ENCODE measurements at regions not wholly inside any gene's neighbourhood (a gene's known extent, or its start where the extent isn't known, plus 50 kb on each side); places are given as distances from the start of the nearest gene placed in this dataset.

DNA sequence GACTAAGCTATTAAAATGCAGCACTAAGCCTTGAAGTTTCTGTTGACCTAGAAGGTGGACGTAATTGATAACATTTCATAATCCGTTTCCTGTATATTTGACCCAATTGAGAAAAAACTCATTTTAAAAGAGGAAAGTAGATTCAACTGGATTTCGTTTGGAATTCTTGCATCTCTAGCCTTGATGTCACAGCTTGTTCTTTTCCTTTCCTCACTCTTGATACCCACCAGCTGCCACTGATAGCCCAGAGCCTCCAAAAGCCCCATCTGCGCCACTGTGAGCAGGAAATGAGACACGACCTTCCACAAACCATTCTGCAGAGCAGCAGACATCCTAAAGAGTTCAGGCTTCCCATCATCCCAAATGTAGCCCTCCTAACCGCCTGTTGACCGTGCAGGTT, 61.8 kb downstream of the FOXB1 start:
- H3K9me3 ChIP-seq (ENCODE audit: insufficient read depth, low read length, severe bottlenecking), result peaks cover 13% of the 10 kb centered on the region
- ATAC-seq (ENCODE audit: insufficient read depth, low read depth), result no peak
- no peak for TF ChIP-seq EZH2 (IDR thresholded peaks at IDR 0.05; ENCODE audit: borderline replicate concordance, low read depth, low read length, severe bottlenecking)
- TF ChIP-seq, protein P1, sequence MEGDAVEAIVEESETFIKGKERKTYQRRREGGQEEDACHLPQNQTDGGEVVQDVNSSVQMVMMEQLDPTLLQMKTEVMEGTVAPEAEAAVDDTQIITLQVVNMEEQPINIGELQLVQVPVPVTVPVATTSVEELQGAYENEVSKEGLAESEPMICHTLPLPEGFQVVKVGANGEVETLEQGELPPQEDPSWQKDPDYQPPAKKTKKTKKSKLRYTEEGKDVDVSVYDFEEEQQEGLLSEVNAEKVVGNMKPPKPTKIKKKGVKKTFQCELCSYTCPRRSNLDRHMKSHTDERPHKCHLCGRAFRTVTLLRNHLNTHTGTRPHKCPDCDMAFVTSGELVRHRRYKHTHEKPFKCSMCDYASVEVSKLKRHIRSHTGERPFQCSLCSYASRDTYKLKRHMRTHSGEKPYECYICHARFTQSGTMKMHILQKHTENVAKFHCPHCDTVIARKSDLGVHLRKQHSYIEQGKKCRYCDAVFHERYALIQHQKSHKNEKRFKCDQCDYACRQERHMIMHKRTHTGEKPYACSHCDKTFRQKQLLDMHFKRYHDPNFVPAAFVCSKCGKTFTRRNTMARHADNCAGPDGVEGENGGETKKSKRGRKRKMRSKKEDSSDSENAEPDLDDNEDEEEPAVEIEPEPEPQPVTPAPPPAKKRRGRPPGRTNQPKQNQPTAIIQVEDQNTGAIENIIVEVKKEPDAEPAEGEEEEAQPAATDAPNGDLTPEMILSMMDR (IDR thresholded peaks at IDR 0.05; ENCODE audit: borderline replicate concordance, extremely low read depth, low read length, poor library complexity, severe bottlenecking), result no peak

DNA sequence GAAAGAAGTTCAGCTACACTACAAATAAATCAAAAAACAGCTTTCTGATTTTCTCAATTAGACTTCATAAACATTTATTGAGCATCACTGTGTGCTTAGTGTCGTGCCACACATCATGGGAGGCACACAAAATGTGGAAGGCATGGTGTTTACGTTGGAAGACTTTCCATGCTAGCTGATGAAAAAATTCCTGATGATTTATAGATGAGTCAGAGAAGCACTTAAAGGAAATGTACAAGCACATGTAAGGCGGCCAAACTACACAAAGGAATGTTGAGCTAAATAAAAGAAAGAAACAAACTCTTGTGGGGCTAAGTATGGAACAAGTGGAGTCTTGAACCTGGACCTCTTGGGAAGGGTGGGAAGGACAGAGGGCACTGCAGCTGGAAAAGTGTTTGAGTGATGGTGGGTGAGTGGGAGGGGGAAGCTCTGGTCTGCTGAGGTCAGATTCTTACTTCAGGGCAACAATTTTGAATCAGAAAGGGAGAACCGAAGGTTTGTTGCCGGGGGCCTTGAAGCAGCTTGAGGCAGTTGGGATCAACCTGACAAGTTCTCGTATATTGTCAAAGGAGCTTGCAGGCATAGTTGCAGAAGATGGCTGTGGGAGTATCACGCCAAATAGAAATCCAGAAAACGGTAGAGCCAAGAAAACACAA, 66.9 kb downstream of the FOXB1 start:
- Histone ChIP-seq H3K4me1 (ENCODE audit: insufficient read depth, low read length) (peaks cover 17% of the 10 kb centered on the region), H2AFZ (ENCODE audit: low read depth, low read length) (no peak overlapping the region), H3K9me3 (ENCODE audit: insufficient read depth, low read length, severe bottlenecking) (no peaks in the 10 kb centered on the region), H3K27ac (ENCODE audit: low read length) (no peak overlapping the region), H3K4me3 (ENCODE audit: low read depth in 1 of 2, low read length in 2 of 2) (no peak overlapping the region), H3K79me2 (ENCODE audit: insufficient read depth, low read length) (no peaks in the 10 kb centered on the region), H3K9ac (ENCODE audit: low read depth, low read length) (no peak overlapping the region), H3K4me2 (ENCODE audit: insufficient read depth, low read length) (no peak overlapping the region), H3K36me3 (ENCODE audit: insufficient read depth, low read length) (no peaks in the 10 kb centered on the region), H4K20me1 (ENCODE audit: insufficient read depth, low read length) (no peaks in the 10 kb centered on the region), H3K27me3 (ENCODE audit: insufficient read depth, low read length, poor library complexity) (no peaks in the 10 kb centered on the region)
- TF ChIP-seq, protein P1 (IDR thresholded peaks at IDR 0.05; ENCODE audit: borderline replicate concordance, extremely low read depth, low read length, poor library complexity, severe bottlenecking), result no peak
- TF ChIP-seq EZH2 (IDR thresholded peaks at IDR 0.05; ENCODE audit: borderline replicate concordance, low read depth, low read length, severe bottlenecking), result no peak
- no peak for DNase-seq
- no peak for ATAC-seq (ENCODE audit: insufficient read depth, low read depth)

More for the DNA sequence above, 61.8 kb downstream of the FOXB1 start:
- no peak overlapping the region for H3K27ac ChIP-seq (ENCODE audit: low read length)
- H3K4me2 ChIP-seq (ENCODE audit: insufficient read depth, low read length), result no peak overlapping the region
- no peaks in the 10 kb centered on the region for H3K27me3 ChIP-seq (ENCODE audit: insufficient read depth, low read length, poor library complexity)
- no peak overlapping the region for H3K4me3 ChIP-seq (ENCODE audit: low read depth in 1 of 2, low read length in 2 of 2)
- no peak for DNase-seq
- H3K36me3 ChIP-seq (ENCODE audit: insufficient read depth, low read length), result no peaks in the 10 kb centered on the region
- no peaks in the 10 kb centered on the region for H4K20me1 ChIP-seq (ENCODE audit: insufficient read depth, low read length)
- H3K79me2 ChIP-seq (ENCODE audit: insufficient read depth, low read length), result no peaks in the 10 kb centered on the region
- H3K4me1 ChIP-seq (ENCODE audit: insufficient read depth, low read length), result no peaks in the 10 kb centered on the region
- H3K9ac ChIP-seq (ENCODE audit: low read depth, low read length), result no peak overlapping the region
- no peak overlapping the region for H2AFZ ChIP-seq (ENCODE audit: low read depth, low read length)

DNA sequence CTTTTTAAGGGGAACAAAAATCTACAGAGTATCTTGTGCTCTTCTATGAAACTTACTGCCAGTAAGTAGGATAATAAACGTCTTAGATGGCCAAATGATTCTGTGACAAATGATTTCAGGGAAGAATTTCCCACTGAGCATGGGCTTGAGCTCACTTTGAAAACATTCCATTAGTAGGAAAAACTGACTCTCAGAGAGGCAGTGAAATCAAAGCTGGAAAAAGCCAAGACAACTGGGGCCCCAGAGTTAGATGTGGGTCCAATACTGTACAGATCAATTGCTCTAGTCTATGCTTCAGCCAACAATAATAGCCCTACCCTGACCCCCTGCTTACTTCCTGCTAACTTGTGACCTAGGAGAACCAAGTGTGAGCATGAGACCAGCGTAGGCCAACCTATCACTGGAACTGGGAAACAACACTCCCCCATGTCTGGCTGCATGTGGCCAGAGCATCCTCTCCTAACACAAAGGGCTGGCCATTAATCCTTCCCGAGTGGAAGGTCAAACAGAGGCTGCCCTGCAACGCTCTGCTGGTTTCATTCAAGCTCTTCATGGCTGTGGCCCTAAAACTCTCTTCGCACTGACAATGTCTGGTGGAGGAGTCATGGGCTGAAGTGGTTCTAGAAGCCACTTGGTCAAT, 68.8 kb downstream of the FOXB1 start:
- no peaks in the 10 kb centered on the region for H3K9me3 ChIP-seq (ENCODE audit: insufficient read depth, low read length, severe bottlenecking)
- peaks cover 22% of the 10 kb centered on the region for H3K4me1 ChIP-seq (ENCODE audit: insufficient read depth, low read length)
- H3K9ac ChIP-seq (ENCODE audit: low read depth, low read length), result no peak overlapping the region
- H3K4me2 ChIP-seq (ENCODE audit: insufficient read depth, low read length), result no peak overlapping the region
- no peaks in the 10 kb centered on the region for H3K79me2 ChIP-seq (ENCODE audit: insufficient read depth, low read length)
- no peak for ATAC-seq (ENCODE audit: insufficient read depth, low read depth)
- H2AFZ ChIP-seq (ENCODE audit: low read depth, low read length), result no peak overlapping the region
- DNase-seq, result no peak
- H4K20me1 ChIP-seq (ENCODE audit: insufficient read depth, low read length), result no peaks in the 10 kb centered on the region
- no peaks in the 10 kb centered on the region for H3K27me3 ChIP-seq (ENCODE audit: insufficient read depth, low read length, poor library complexity)
- no peak for TF ChIP-seq EZH2 (IDR thresholded peaks at IDR 0.05; ENCODE audit: borderline replicate concordance, low read depth, low read length, severe bottlenecking)
- TF ChIP-seq, protein P1 (IDR thresholded peaks at IDR 0.05; ENCODE audit: borderline replicate concordance, extremely low read depth, low read length, poor library complexity, severe bottlenecking), result no peak
- no peaks in the 10 kb centered on the region for H3K36me3 ChIP-seq (ENCODE audit: insufficient read depth, low read length)
- H3K4me3 ChIP-seq (ENCODE audit: low read depth in 1 of 2, low read length in 2 of 2), result no peak overlapping the region
- H3K27ac ChIP-seq (ENCODE audit: low read length), result no peak overlapping the region
